ENCODE measurements at regions not wholly inside any gene's neighbourhood (a gene's known extent, or its start where the extent isn't known, plus 50 kb on each side); places are given as distances from the start of the nearest gene placed in this dataset.

GRCh38 chr14:98695809-98696208 is 576.2 kb downstream of the BCL11B start:
- no peak for TF ChIP-seq CTCF (conservative IDR thresholded peaks at IDR 0.05; ENCODE audit: low read depth, low read length)
- no peak overlapping the region for H3K4me3 ChIP-seq (ENCODE audit: low read depth, low read length)
- DNase-seq (ENCODE audit: low read depth) = no peak

GRCh38 chr14:98698341-98698740 is 573.7 kb downstream of the BCL11B start:
- H3K4me3 ChIP-seq (ENCODE audit: low read depth, low read length) = no peak overlapping the region
- no peak for TF ChIP-seq CTCF (conservative IDR thresholded peaks at IDR 0.05; ENCODE audit: low read depth, low read length)
- no peak for DNase-seq (ENCODE audit: low read depth)

- DNase-seq (ENCODE audit: low read depth) = no peak
- TF ChIP-seq CTCF (conservative IDR thresholded peaks at IDR 0.05; ENCODE audit: low read depth, low read length) = no peak
- H3K4me3 ChIP-seq (ENCODE audit: low read depth, low read length) = no peak overlapping the region
Observed at GRCh38 chr14:98700748-98701147, 571.2 kb downstream of the BCL11B start.

- TF ChIP-seq CTCF (conservative IDR thresholded peaks at IDR 0.05; ENCODE audit: low read depth, low read length) = no peak
- no peak for DNase-seq (ENCODE audit: low read depth)
- H3K4me3 ChIP-seq (ENCODE audit: low read depth, low read length) = no peak overlapping the region
Observed at GRCh38 chr14:98701377-98701776, 570.6 kb downstream of the BCL11B start.

DNA sequence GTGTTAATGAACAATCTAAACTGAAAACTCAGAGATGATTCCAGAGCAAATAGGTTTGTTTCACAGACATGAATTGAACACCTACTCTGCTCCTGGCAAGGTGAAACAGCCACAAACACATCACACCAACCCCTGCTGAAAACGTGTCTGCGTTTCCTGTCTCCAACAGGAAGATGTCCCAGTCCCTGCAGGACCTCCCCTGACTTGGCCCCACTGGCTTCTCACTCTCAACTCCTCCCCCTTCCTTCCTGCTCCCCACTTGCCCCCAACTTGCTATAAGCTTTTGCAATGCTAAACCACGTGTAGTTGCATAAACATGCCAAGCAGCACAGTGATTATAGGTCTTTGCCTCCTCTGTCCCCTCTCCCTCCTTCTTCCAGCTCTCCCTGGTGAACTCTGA is 567.6 kb downstream of the BCL11B start:
- no peak for TF ChIP-seq CTCF (conservative IDR thresholded peaks at IDR 0.05; ENCODE audit: low read depth, low read length)
- DNase-seq (ENCODE audit: low read depth) = no peak
- H3K4me3 ChIP-seq (ENCODE audit: low read depth, low read length) = no peak overlapping the region

DNA sequence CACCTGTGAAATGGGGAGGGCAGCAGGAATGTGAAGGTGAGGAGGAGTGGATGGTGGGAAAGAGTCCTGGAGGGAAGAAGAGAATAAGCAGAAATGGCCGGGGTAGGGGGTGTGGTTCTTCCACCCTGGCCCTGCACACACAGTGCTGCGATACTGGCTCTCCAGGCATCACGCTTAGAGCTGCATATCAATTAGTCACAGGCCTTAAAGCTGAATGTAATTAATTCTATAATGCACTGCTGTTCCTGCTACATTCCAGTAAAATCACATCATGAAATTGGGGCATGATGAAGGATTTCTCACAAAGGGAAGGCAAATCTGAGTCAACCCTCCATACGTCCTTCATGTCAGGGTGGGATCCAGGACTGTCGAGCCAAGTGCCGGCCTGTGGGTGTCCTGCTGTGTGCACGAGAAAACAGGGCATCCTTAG is 566.1 kb downstream of the BCL11B start:
- no peak overlapping the region for H3K4me3 ChIP-seq (ENCODE audit: low read depth, low read length)
- DNase-seq (ENCODE audit: low read depth) = no peak
- TF ChIP-seq CTCF (conservative IDR thresholded peaks at IDR 0.05; ENCODE audit: low read depth, low read length) = no peak

DNA sequence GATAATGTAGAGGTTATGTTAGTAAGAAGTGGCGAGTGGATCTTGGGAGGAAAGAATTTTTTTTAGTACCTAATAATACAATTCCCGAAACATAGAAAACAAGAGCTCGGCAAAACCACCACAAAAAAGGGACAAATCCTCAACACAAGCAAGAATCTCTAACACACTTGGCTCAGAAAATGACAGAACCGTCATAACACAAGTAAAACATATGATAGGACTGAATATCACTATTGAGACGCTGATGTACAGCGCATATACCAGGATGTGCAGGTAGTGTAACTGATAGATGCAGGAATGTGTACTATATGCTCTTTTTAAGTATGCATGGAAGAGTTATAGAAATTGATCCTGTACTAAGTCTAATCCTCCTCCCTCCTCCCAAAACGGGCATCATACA is 564.5 kb downstream of the BCL11B start:
- DNase-seq (ENCODE audit: low read depth) = no peak
- no peak for TF ChIP-seq CTCF (conservative IDR thresholded peaks at IDR 0.05; ENCODE audit: low read depth, low read length)
- no peak overlapping the region for H3K4me3 ChIP-seq (ENCODE audit: low read depth, low read length)

Measured in choroid plexus epithelial cell (primary cell).